GM19025 (cell line): ENCODE measurements at regions not wholly inside any gene's neighbourhood (a gene's known extent, or its start where the extent isn't known, plus 50 kb on each side); places are given as distances from the start of the nearest gene placed in this dataset.
"Not testable (repeated sequence)": the region's sequence is repeated elsewhere in the genome, so short reads cannot be mapped to it uniquely, and the experiment has no call there.

Source experiments
- ATAC-seq: cut with Tn5 transposase; IDR thresholded peaks from one replicate; pipeline ENCODE4 v1.9.1; 2021; ENCODE audit warnings: mild to moderate bottlenecking, low read depth, moderate library complexity; ENCODE audit not compliant: unreplicated experiment

DNA sequence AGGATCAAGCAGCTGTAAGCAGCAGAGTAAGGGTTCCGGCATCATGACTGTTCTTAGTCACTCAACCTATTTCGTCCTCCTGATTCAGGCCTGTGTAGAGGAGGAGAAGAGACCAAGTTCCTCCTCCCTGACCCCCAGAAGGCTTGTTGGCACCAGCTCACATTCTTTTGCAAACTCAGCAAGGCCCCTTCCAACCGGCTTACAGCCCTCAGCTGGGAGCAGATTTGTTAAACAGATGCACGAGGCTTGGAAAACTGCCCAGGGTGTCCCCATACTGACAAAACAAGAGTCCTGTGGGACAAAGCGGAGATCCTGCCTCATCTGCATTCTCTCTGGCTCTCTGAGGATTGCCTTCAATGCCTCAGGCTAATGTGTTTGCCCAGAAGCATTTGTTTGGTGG is 113.2 kb upstream of the SOX21 start:
- ATAC-seq, result no peak

DNA sequence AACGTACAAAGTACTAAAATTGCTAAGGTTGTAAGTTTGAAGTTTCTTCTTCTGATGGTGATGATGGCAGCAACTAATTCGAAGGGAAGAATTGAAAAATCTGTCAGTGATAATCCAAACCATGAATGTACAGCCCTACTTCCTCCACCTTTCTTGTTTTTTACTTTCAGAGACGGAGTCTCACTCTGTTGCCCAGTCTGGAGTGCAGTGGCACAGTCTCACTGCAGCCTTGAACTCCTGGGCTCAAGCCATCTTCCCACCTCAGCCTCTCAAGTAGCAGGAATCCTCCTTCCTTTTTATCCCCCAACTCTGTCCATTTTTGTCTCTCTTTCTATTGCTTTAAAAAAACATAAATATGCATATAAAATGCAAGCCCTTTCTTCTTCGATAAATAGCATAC is 112.3 kb upstream of the SOX21 start:
- no peak for ATAC-seq

DNA sequence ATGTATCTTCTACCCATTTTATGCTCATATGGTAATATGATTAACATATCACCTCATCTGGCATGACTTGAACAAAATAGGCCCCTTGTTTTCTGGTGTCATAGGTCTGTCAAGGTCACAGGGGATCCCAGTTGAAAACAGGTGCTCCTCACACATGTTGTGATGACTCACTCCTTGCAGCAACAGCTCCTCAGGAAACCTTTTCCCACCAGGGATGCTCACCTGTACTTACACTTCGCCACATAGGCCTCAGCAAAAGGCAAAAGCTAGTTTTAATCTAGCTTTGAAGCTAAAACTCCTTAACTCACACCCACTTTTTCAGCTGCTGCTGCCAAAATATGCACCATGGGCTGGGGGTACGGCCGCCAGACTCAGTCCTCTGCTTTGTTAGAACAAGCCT is 110.0 kb upstream of the SOX21 start:
- ATAC-seq, result no peak

DNA sequence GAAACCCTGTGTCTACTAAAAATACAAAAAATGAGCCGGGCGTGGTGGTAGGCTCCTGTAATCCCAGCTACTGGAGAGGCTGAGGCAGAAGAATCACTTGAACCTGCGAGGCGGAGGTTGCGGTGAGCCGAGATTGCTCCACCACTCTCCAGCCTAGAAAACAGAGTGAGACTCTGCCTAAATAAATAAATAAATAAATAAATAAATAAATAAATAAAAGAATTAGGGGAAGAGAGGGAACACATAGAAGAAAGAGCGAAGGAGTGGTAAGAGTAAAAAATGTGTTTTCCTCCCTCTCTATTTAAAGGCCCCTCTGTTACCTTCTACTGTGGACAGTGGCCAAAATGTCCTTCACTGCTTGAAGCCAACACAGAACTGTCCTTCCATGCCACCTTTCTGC is 103.9 kb upstream of the SOX21 start:
- no peak for ATAC-seq

DNA sequence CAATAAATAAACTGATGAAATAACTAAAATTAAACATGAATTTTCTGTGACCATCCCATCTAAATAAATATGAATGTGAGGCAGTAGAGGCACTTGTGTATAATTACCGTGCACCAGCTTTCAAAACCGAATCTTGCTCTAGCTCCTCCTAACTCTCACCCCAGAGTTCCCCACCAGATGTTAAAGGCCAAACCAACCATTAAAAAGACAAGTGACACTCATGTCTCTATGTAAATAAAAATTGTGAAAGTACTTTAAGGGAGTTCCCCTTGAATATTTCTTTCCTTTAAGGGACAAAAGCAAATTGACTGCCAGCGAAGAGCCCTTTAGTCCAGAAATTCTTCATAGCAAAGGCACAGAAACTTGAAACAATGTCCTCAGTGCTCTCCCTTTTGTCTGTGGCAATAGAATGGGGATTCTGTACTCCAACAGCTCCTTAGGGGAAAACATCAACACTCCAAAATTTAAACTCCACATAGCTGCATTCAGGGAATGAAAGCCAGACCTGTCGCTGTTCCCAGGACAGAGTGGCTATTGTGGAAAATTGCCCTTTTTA is 101.7 kb upstream of the SOX21 start:
- peak; percentile 97 for ATAC-seq

DNA sequence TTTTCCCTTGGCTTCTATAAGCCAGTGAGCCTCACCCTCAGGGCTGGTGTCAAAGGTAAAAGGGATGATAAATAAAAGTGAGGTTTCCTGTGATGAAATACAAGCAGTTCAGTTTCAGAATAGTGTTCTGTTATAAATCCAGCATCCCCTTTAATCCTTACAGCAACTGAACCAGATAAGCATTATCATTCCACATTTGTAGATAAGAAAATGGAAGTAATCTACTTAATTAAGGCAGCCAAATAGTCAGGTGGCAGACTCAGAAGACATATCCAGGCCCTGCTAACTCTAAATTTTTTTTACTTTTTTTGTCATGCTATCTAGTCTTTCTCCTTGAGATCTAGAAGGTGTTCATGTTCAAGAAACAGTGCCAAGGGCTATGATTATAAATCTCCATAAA is 99.4 kb upstream of the SOX21 start:
- ATAC-seq, result no peak

- no peak for ATAC-seq
These were observed 88.1 kb upstream of the SOX21 start for GRCh38 chr13:94800423-94800822.

GRCh38 chr13:94799299-94799698 is 87.0 kb upstream of the SOX21 start:
- no peak for ATAC-seq

DNA sequence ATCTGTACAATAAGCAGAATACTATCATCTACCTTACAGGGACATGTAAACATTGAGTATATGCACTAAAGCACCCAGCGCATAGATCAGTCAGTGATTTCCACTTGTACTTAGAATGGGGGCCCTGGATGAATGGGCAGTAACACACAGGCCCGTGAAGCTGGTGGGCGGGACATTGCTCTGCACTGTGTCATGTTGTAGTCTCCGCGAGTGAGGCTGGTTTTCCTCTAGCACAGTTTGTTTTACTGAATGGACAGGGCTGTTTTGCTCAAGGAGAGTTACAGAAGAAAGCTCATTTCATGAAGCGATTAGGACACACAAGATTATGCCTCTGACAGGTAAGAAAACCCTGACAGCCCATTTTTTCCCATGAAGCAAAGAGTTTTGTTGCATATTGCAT is 86.4 kb upstream of the SOX21 start:
- no peak for ATAC-seq

- no peak for ATAC-seq
These were observed 82.9 kb upstream of the SOX21 start for GRCh38 chr13:94795292-94795691.

GRCh38 chr13:94786246-94786645 is 73.9 kb upstream of the SOX21 start:
- ATAC-seq, result not testable (repeated sequence)

- no peak for ATAC-seq
These were observed 71.7 kb upstream of the SOX21 start for GRCh38 chr13:94784066-94784465.

- no peak for ATAC-seq
These were observed 71.1 kb upstream of the SOX21 start for GRCh38 chr13:94783489-94783888.

DNA sequence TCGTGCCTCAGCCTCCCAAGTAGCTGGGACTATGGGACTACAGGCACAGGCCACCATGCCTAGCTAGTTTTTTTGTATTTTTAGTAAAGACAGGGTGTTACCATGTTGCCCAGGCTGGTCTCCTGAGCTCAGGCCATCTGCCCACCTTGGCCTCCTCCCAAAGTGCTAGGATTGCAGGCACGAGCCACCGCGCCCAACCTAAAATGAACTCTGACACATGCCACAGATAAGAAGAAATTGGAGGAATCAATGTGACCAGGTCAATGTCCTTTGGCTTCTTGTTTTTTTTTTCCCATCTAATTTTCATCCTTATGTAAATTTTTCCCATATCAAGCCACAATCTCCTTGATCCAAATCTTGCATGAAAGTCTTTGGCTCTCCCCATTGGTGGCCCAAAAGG is 68.1 kb upstream of the SOX21 start:
- ATAC-seq, result no peak

DNA sequence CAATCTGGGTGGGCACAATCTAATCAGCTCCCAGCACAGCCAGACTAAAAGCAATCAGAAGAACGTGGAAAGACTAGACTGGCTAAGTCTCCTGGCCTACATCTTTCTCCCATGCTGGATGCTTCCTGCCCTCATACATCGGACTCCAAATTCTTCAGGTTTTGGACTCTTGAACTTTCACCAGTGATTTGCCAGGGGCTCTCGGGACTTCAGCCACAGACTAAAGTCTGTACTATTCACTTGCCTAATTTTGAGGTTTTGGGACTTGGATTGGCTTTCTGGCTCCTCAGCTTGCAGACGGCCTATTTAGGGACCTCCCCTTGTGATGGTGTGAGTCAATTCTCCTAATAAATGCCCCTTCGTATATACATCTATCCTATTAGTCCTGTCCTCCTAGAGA is 66.6 kb upstream of the SOX21 start:
- ATAC-seq, result no peak

GRCh38 chr13:94778585-94778984 is 66.2 kb upstream of the SOX21 start:
- no peak for ATAC-seq

- ATAC-seq, result no peak
These were observed 64.6 kb upstream of the SOX21 start for GRCh38 chr13:94776956-94777355.

DNA sequence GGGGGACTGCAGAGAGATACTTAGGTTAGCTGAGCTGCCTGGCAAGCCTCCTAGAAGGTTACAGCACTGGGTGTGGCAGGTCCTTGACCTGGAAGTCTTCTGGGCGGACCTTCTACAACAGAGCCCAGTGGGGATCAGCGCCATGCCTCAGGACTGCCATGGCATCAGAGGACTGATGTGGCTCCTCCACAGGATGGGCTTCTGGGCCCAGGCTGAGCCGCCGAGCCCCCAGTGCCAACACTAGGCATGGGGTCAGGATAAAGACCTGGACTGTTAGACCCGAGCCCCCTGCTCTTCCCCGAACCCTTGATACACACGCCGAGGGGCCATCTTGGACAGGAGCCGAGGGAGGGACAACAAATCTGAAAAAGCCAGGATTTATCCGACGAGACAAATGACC is 64.0 kb upstream of the SOX21 start:
- ATAC-seq, result no peak

DNA sequence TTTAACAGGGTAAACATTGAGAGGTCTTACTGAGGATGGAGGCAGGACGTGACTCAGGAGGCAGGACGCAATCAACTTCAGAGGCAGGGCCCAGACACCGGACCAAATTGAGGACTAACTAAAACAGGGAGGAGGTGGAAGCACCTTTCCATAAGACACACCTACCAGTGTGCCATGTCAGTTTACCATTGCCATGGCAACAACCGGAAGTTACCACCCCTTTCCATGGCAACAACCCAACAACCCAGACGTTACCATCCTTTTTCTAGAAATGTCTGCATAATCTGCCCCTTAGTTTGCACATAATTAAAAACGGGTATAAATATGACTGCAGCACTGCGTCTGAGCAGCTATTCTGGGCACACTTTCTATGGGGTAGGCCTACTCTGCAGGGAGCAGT is 53.5 kb upstream of the SOX21 start:
- no peak for ATAC-seq

DNA sequence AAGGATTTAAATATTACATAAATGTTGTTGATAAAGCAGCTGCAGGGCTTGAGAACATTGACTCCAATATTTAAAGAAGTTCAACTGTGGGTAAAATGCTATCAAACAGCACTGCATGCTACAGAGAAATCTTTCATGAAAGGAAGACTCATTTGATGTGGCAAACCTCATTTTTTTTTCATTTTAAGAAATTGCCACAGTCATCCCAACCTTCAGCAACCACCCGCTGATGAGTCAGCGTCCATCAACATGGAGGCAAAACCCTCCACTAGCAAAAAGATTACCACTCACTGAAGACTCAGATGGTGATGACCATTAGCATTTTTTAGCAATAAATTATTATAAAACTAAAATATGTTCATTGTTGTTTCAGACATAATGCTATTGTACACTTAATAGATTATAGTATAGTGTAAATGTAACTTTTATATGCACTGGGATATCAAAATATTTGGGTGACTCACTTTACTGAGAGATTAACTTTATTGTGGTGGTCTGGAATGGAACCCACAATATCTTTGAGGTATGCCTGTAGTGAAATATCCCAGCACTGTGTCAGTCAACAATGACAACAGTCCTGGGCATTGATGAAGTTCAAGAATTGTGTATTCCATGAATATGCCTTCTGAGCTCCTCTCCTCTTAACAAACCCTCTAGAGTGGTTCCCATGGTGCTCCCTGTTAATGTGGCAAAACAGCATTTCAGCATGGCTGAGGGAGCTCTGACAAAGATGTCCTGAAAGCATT is 52.4 kb upstream of the SOX21 start:
- ATAC-seq, result no peak
